Activated CD4-positive, CD25-positive, alpha-beta regulatory T cell (primary cell): ENCODE measurements at regions not wholly inside any gene's neighbourhood (a gene's known extent, or its start where the extent isn't known, plus 50 kb on each side); places are given as distances from the start of the nearest gene placed in this dataset.
"Not testable (repeated sequence)": the region's sequence is repeated elsewhere in the genome, so short reads cannot be mapped to it uniquely, and the experiment has no call there.

Experiments used
- DNase-seq, 4 experiments: peaks; one replicate each; lab custom pipeline; 2025; lab: John Stamatoyannopoulos, UW

- DNase-seq = no peak
These were observed 188.0 kb downstream of the CARTPT start for GRCh38 chr5:71907001-71907588.

- DNase-seq = no peak
These were observed 188.6 kb downstream of the CARTPT start for GRCh38 chr5:71907608-71908145.

- no peak for DNase-seq
These were observed 191.7 kb downstream of the CARTPT start for GRCh38 chr5:71910741-71911140.

- DNase-seq = no peak
These were observed 192.9 kb downstream of the CARTPT start for GRCh38 chr5:71912021-71912420.

- DNase-seq = no peak
These were observed 193.0 kb upstream of the MAP1B start for GRCh38 chr5:71914281-71914680.

GRCh38 chr5:71922584-71923106 lies 184.6 kb upstream of the MAP1B start:
- DNase-seq = no peak

GRCh38 chr5:71923755-71924154 lies 183.5 kb upstream of the MAP1B start:
- no peak for DNase-seq

- DNase-seq = no peak
These were observed 182.9 kb upstream of the MAP1B start for GRCh38 chr5:71924325-71924724.

GRCh38 chr5:71924980-71925379 lies 182.3 kb upstream of the MAP1B start:
- no peak for DNase-seq

- DNase-seq = no peak
These were observed 181.6 kb upstream of the MAP1B start for GRCh38 chr5:71925608-71926091.

- DNase-seq = no peak
These were observed 178.3 kb upstream of the MAP1B start for GRCh38 chr5:71929003-71929402.

GRCh38 chr5:71930554-71930953 lies 176.7 kb upstream of the MAP1B start:
- DNase-seq = not testable (repeated sequence)

GRCh38 chr5:71932131-71932654 lies 175.1 kb upstream of the MAP1B start:
- DNase-seq = no peak

- no peak for DNase-seq
These were observed 174.5 kb upstream of the MAP1B start for GRCh38 chr5:71932655-71933338.

GRCh38 chr5:71934322-71934721 lies 173.0 kb upstream of the MAP1B start:
- no peak for DNase-seq

GRCh38 chr5:71937921-71938698 lies 169.2 kb upstream of the MAP1B start:
- no peak for DNase-seq

- DNase-seq = no peak
These were observed 168.4 kb upstream of the MAP1B start for GRCh38 chr5:71938895-71939294.

- DNase-seq = no peak
These were observed 167.6 kb upstream of the MAP1B start for GRCh38 chr5:71939452-71940230.

- DNase-seq = no peak
These were observed 163.4 kb upstream of the MAP1B start for GRCh38 chr5:71943874-71944273.

- DNase-seq = no peak
These were observed 161.8 kb upstream of the MAP1B start for GRCh38 chr5:71945436-71945835.

GRCh38 chr5:71946343-71947030 lies 160.8 kb upstream of the MAP1B start:
- no peak for DNase-seq
